Smooth muscle cell (in vitro differentiated cells): ENCODE measurements at regions not wholly inside any gene's neighbourhood (a gene's known extent, or its start where the extent isn't known, plus 50 kb on each side); places are given as distances from the start of the nearest gene placed in this dataset.
A peak's percentile ranks its signal among the peaks of the same experiment; 100 is the strongest.

Experiments
- DNase-seq: peaks from one replicate; lab custom pipeline; 2025; ENCODE audit not compliant: unreplicated experiment; lab: John Stamatoyannopoulos, UW
- H2AFZ ChIP-seq: fragments of 200-600 bp; sonication (generic); 2 replicates; pipeline ENCODE4 v1.6.0; 2016; ENCODE audit warnings: antibody characterized with exemption, low read depth, mild to moderate bottlenecking
- H3F3A ChIP-seq: fragments of 200-600 bp; sonication (generic); 2 replicates; pipeline ENCODE4 v1.6.0; 2017; ENCODE audit warnings: antibody characterized with exemption, low read depth
- H3K27ac ChIP-seq: fragments of 200-600 bp; sonication (generic); 2 replicates; pipeline ENCODE4 v1.5.1; 2016; ENCODE audit warnings: low read depth, mild to moderate bottlenecking
- H3K27me3 ChIP-seq: fragments of 200-600 bp; sonication (generic); 2 replicates; pipeline ENCODE4 v1.6.1; 2016; ENCODE audit warnings: low read depth, mild to moderate bottlenecking
- H3K36me3 ChIP-seq: fragments of 200-600 bp; sonication (generic); 2 replicates; pipeline ENCODE4 v1.5.1; 2016; ENCODE audit warnings: low read depth
- H3K4me1 ChIP-seq: fragments of 200-600 bp; sonication (generic); 2 replicates; pipeline ENCODE4 v1.5.1; 2016; ENCODE audit warnings: low read depth
- H3K4me2 ChIP-seq: fragments of 200-600 bp; sonication (generic); 2 replicates; pipeline ENCODE4 v1.6.0; 2016; ENCODE audit warnings: mild to moderate bottlenecking
- H3K4me3 ChIP-seq: fragments of 200-600 bp; sonication (generic); 2 replicates; pipeline ENCODE4 v1.5.1; 2016; ENCODE audit warnings: mild to moderate bottlenecking
- H3K79me2 ChIP-seq: fragments of 200-600 bp; sonication (generic); 2 replicates; pipeline ENCODE4 v1.6.0; 2016; ENCODE audit warnings: low read depth, mild to moderate bottlenecking
- H3K9ac ChIP-seq: fragments of 200-600 bp; sonication (generic); 2 replicates; pipeline ENCODE4 v1.6.0; 2016; ENCODE audit warnings: low read depth
- H3K9me3 ChIP-seq: fragments of 200-600 bp; sonication (generic); replicated peaks from 2 replicates; pipeline ENCODE4 v1.5.1; 2016; ENCODE audit warnings: low read depth
- H4K20me1 ChIP-seq: fragments of 200-600 bp; sonication (generic); 2 replicates; pipeline ENCODE4 v1.6.0; 2016; ENCODE audit warnings: low read depth
- CTCF ChIP-seq: fragments of 200-600 bp; sonication (generic); IDR thresholded peaks from 2 replicates; pipeline ENCODE4 v1.5.1; 2017; ENCODE audit warnings: borderline replicate concordance, mild to moderate bottlenecking, antibody characterized with exemption; ENCODE audit not compliant: insufficient read depth, poor library complexity, severe bottlenecking
- WGBS: methylation state at CpG from one replicate; pipeline ENCODE4 v1.1.7; 2016; ENCODE audit warnings: low lambda C conversion rate; 5-methylcytosine and 5-hydroxymethylcytosine counted together

GRCh38 chr5:89407054-89407453, 524.1 kb upstream of the MEF2C start:
- peak overlapping the region; percentile 43 for H3K4me2 ChIP-seq
- no peak for DNase-seq
- H3K9ac ChIP-seq: no peak overlapping the region
- H2AFZ ChIP-seq: peak overlapping the region; percentile 90
- peaks cover 5% of the 10 kb centered on the region for H3K4me1 ChIP-seq
- H3K79me2 ChIP-seq: no peaks in the 10 kb centered on the region
- WGBS: 39% methylated on average over 3 of the region's 3 CpGs
- no peak overlapping the region for H3K4me3 ChIP-seq
- peak overlapping the region; percentile 38 for H3K27ac ChIP-seq
- no peaks in the 10 kb centered on the region for H3K36me3 ChIP-seq
- no peaks in the 10 kb centered on the region for H3K27me3 ChIP-seq
- no peak for TF ChIP-seq CTCF
- H3K9me3 ChIP-seq: no peaks in the 10 kb centered on the region
- no peaks in the 10 kb centered on the region for H4K20me1 ChIP-seq
- no peaks in the 10 kb centered on the region for H3F3A ChIP-seq

GRCh38 chr5:89401659-89402058, 518.7 kb upstream of the MEF2C start:
- no peak overlapping the region for H3K9ac ChIP-seq
- no peaks in the 10 kb centered on the region for H4K20me1 ChIP-seq
- no peaks in the 10 kb centered on the region for H3K9me3 ChIP-seq
- WGBS: 79% methylated on average over 1 of the region's 1 CpG
- no peaks in the 10 kb centered on the region for H3K27me3 ChIP-seq
- no peaks in the 10 kb centered on the region for H3K4me1 ChIP-seq
- H3K4me3 ChIP-seq: no peak overlapping the region
- TF ChIP-seq CTCF: no peak
- no peak overlapping the region for H3K27ac ChIP-seq
- no peaks in the 10 kb centered on the region for H3K79me2 ChIP-seq
- no peak overlapping the region for H2AFZ ChIP-seq
- H3F3A ChIP-seq: peaks cover 7% of the 10 kb centered on the region
- H3K4me2 ChIP-seq: no peak overlapping the region
- DNase-seq: no peak
- no peaks in the 10 kb centered on the region for H3K36me3 ChIP-seq

GRCh38 chr5:89401012-89401411, 518.0 kb upstream of the MEF2C start:
- no peak for DNase-seq
- Histone ChIP-seq H3K79me2 (no peaks in the 10 kb centered on the region), H4K20me1 (no peaks in the 10 kb centered on the region), H3K9ac (no peak overlapping the region), H3F3A (peaks cover 8% of the 10 kb centered on the region), H3K9me3 (no peaks in the 10 kb centered on the region), H2AFZ (no peak overlapping the region), H3K4me3 (no peak overlapping the region), H3K36me3 (no peaks in the 10 kb centered on the region), H3K4me1 (peaks cover 1% of the 10 kb centered on the region), H3K27me3 (no peaks in the 10 kb centered on the region), H3K27ac (no peak overlapping the region), H3K4me2 (no peak overlapping the region)
- 87% methylated on average over 3 of the region's 3 CpGs for WGBS
- TF ChIP-seq CTCF: no peak

- no peak overlapping the region for H3K9ac ChIP-seq
- H3K4me2 ChIP-seq: no peak overlapping the region
- H3K27ac ChIP-seq: no peak overlapping the region
- H3K4me1 ChIP-seq: peaks cover 5% of the 10 kb centered on the region
- no peaks in the 10 kb centered on the region for H3K79me2 ChIP-seq
- DNase-seq: no peak
- no peak overlapping the region for H3K4me3 ChIP-seq
- TF ChIP-seq CTCF: no peak
- no peaks in the 10 kb centered on the region for H3K9me3 ChIP-seq
- no peaks in the 10 kb centered on the region for H3K27me3 ChIP-seq
- 39% methylated on average over 1 of the region's 1 CpG for WGBS
- H4K20me1 ChIP-seq: no peaks in the 10 kb centered on the region
- no peaks in the 10 kb centered on the region for H3K36me3 ChIP-seq
- H3F3A ChIP-seq: peaks cover 10% of the 10 kb centered on the region
- no peak overlapping the region for H2AFZ ChIP-seq
Measured at GRCh38 chr5:89399548-89399947, 516.6 kb upstream of the MEF2C start.
